DND-41 (cell line): ENCODE measurements at regions not wholly inside any gene's neighbourhood (a gene's known extent, or its start where the extent isn't known, plus 50 kb on each side); places are given as distances from the start of the nearest gene placed in this dataset.

Source experiments
- ATAC-seq: fragments of 200-7000 bp; cut with Tn5 transposase; 3 replicates; pipeline ENCODE4 v1.9.1; 2021; ENCODE audit warnings: low read depth; ENCODE audit not compliant: insufficient read depth
- DNase-seq: peaks from one replicate; pipeline ENCODE4 v3.0.0-alpha.2; 2020
- H2AFZ ChIP-seq: 2 replicates; pipeline ENCODE4 v1.6.0; 2012; ENCODE audit warnings: low read depth, low read length
- H3K27ac ChIP-seq: 2 replicates; pipeline ENCODE4 v1.5.1; 2012; ENCODE audit warnings: low read length, inconsistent platforms
- H3K27me3 ChIP-seq: fragments of 200-600 bp; sonication (generic); 2 replicates; pipeline ENCODE4 v1.6.0; 2012; ENCODE audit warnings: low read length, mild to moderate bottlenecking, inconsistent platforms; ENCODE audit not compliant: insufficient read depth, poor library complexity
- H3K36me3 ChIP-seq: 2 replicates; pipeline ENCODE4 v1.5.1; 2012; ENCODE audit warnings: low read length, inconsistent platforms; ENCODE audit not compliant: insufficient read depth
- H3K4me1 ChIP-seq: 2 replicates; pipeline ENCODE4 v1.5.1; 2012; ENCODE audit warnings: mild to moderate bottlenecking, low read length; ENCODE audit not compliant: insufficient read depth
- H3K4me2 ChIP-seq: 2 replicates; pipeline ENCODE4 v1.6.0; 2012; ENCODE audit warnings: mild to moderate bottlenecking, moderate library complexity, low read length, inconsistent platforms; ENCODE audit not compliant: insufficient read depth
- H3K4me3 ChIP-seq, 2 experiments: fragments of 200-600 bp in 1 of 2; shearing (Covaris generic) in 1 of 2; 2 replicates each; pipeline ENCODE4 v1.5.1; 2012 to 2016; ENCODE audit warnings: inconsistent platforms in 2 of 2, low read length in 2 of 2, mild to moderate bottlenecking in 2 of 2, low read depth in 1 of 2, moderate library complexity in 1 of 2
- H3K79me2 ChIP-seq: 2 replicates; pipeline ENCODE4 v1.6.0; 2012; ENCODE audit warnings: low read length, inconsistent platforms; ENCODE audit not compliant: insufficient read depth
- H3K9ac ChIP-seq: 2 replicates; pipeline ENCODE4 v1.6.0; 2012; ENCODE audit warnings: low read depth, mild to moderate bottlenecking, inconsistent platforms, low read length, moderate library complexity
- H3K9me3 ChIP-seq: 2 replicates; pipeline ENCODE4 v1.5.1; 2012; ENCODE audit warnings: low read length, moderate library complexity, mild to moderate bottlenecking, inconsistent platforms; ENCODE audit not compliant: insufficient read depth, severe bottlenecking
- H4K20me1 ChIP-seq: 2 replicates; pipeline ENCODE4 v1.6.0; 2012; ENCODE audit warnings: low read length; ENCODE audit not compliant: insufficient read depth
- EZH2 ChIP-seq: IDR thresholded peaks from 3 replicates; pipeline ENCODE4 v1.6.1; 2012; ENCODE audit warnings: borderline replicate concordance, low read depth, mild to moderate bottlenecking, moderate library complexity, low read length, inconsistent platforms; ENCODE audit not compliant: severe bottlenecking
- TF ChIP-seq, protein P1 (sequence below): IDR thresholded peaks from 2 replicates; pipeline ENCODE4 v1.5.1; 2012; ENCODE audit warnings: borderline replicate concordance, low read length, moderate library complexity, mild to moderate bottlenecking; ENCODE audit not compliant: poor library complexity, severe bottlenecking; ENCODE audit errors: extremely low read depth

GRCh38 chr13:78830508-78830907 lies 171.6 kb upstream of the OBI1 start:
- Histone ChIP-seq H3K79me2 (no peaks in the 10 kb centered on the region), H3K4me1 (no peaks in the 10 kb centered on the region), H2AFZ (no peak overlapping the region), H3K27me3 (peaks cover 8% of the 10 kb centered on the region), H3K27ac (no peak overlapping the region), H3K4me3 (no peak overlapping the region), H3K9ac (no peak overlapping the region), H3K4me2 (no peak overlapping the region), H3K36me3 (no peaks in the 10 kb centered on the region), H4K20me1 (no peaks in the 10 kb centered on the region), H3K9me3 (no peaks in the 10 kb centered on the region)
- no peak for DNase-seq
- TF ChIP-seq EZH2, result no peak
- TF ChIP-seq, protein P1, sequence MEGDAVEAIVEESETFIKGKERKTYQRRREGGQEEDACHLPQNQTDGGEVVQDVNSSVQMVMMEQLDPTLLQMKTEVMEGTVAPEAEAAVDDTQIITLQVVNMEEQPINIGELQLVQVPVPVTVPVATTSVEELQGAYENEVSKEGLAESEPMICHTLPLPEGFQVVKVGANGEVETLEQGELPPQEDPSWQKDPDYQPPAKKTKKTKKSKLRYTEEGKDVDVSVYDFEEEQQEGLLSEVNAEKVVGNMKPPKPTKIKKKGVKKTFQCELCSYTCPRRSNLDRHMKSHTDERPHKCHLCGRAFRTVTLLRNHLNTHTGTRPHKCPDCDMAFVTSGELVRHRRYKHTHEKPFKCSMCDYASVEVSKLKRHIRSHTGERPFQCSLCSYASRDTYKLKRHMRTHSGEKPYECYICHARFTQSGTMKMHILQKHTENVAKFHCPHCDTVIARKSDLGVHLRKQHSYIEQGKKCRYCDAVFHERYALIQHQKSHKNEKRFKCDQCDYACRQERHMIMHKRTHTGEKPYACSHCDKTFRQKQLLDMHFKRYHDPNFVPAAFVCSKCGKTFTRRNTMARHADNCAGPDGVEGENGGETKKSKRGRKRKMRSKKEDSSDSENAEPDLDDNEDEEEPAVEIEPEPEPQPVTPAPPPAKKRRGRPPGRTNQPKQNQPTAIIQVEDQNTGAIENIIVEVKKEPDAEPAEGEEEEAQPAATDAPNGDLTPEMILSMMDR, result no peak
- no peak for ATAC-seq

GRCh38 chr13:78829821-78830220 lies 170.9 kb upstream of the OBI1 start:
- Histone ChIP-seq H3K4me2 (no peak overlapping the region), H3K36me3 (no peaks in the 10 kb centered on the region), H3K4me1 (no peaks in the 10 kb centered on the region), H3K27me3 (peaks cover 5% of the 10 kb centered on the region), H3K9ac (no peak overlapping the region), H3K79me2 (no peaks in the 10 kb centered on the region), H3K9me3 (no peaks in the 10 kb centered on the region), H3K27ac (no peak overlapping the region), H3K4me3 (no peak overlapping the region), H4K20me1 (no peaks in the 10 kb centered on the region), H2AFZ (no peak overlapping the region)
- TF ChIP-seq, protein P1, result no peak
- no peak for TF ChIP-seq EZH2
- DNase-seq (no peak), ATAC-seq (no peak)

GRCh38 chr13:78827471-78827870 lies 168.5 kb upstream of the OBI1 start:
- no peaks in the 10 kb centered on the region for H4K20me1 ChIP-seq
- H3K36me3 ChIP-seq, result no peaks in the 10 kb centered on the region
- no peak overlapping the region for H3K27ac ChIP-seq
- TF ChIP-seq EZH2, result no peak
- TF ChIP-seq, protein P1, result no peak
- H3K4me1 ChIP-seq, result no peaks in the 10 kb centered on the region
- H3K9me3 ChIP-seq, result no peaks in the 10 kb centered on the region
- peaks cover 8% of the 10 kb centered on the region for H3K27me3 ChIP-seq
- H3K4me3 ChIP-seq, result no peak overlapping the region
- no peak overlapping the region for H3K9ac ChIP-seq
- no peak for DNase-seq
- no peak overlapping the region for H3K4me2 ChIP-seq
- H3K79me2 ChIP-seq, result no peaks in the 10 kb centered on the region
- no peak for ATAC-seq
- no peak overlapping the region for H2AFZ ChIP-seq

DNA sequence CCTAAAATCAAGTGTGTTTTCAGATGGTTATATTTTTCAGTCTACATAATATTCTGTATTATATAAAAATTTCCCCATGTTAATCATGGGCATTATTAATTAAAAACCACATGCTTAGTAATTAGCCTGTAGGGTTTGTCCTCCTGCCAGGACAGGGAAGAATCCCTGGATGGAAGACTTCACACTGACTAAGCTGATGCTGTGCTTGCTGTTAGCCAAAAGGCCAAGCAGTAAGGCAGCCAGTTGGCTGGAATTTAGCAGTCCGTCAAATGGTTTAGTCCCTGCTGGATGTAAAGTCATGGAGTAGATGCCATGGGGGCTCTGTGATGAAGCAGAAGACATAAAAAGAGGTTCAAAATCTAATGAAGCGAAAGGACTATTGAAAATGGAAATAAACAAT lies 168.0 kb upstream of the OBI1 start:
- no peak overlapping the region for H3K27ac ChIP-seq
- H3K4me2 ChIP-seq, result no peak overlapping the region
- DNase-seq (no peak), ATAC-seq (no peak)
- H4K20me1 ChIP-seq, result no peaks in the 10 kb centered on the region
- H2AFZ ChIP-seq, result no peak overlapping the region
- H3K9ac ChIP-seq, result no peak overlapping the region
- H3K27me3 ChIP-seq, result peaks cover 11% of the 10 kb centered on the region
- no peaks in the 10 kb centered on the region for H3K4me1 ChIP-seq
- H3K9me3 ChIP-seq, result no peaks in the 10 kb centered on the region
- no peak for TF ChIP-seq EZH2
- H3K79me2 ChIP-seq, result no peaks in the 10 kb centered on the region
- no peak overlapping the region for H3K4me3 ChIP-seq
- no peaks in the 10 kb centered on the region for H3K36me3 ChIP-seq
